Liver (tissue), 8 donors: ENCODE measurements at regions not wholly inside any gene's neighbourhood (a gene's known extent, or its start where the extent isn't known, plus 50 kb on each side); places are given as distances from the start of the nearest gene placed in this dataset.

Experiments
- DNase-seq: peaks from one replicate; pipeline ENCODE4 v3.0.0-alpha.2; 2017; ENCODE audit warnings: low spot score
- H3K27ac ChIP-seq, 2 donors: one replicate each; pipeline ENCODE4 v1.7.0; 2013; ENCODE audit warnings: inconsistent platforms in 2 of 2, low read length in 2 of 2, control low read depth in 1 of 2, low read depth in 1 of 2, mild to moderate bottlenecking in 1 of 2
- H3K27me3 ChIP-seq, 4 donors: one replicate each; pipeline versions ENCODE4 v1.6.1 to v1.7.0; 2013; ENCODE audit warnings: low read length in 3 of 4, inconsistent platforms in 1 of 4, mild to moderate bottlenecking in 1 of 4, moderate library complexity in 1 of 4; ENCODE audit not compliant: control insufficient read depth in 4 of 4, insufficient read depth in 4 of 4
- H3K36me3 ChIP-seq, 4 donors: one replicate each; pipeline versions ENCODE4 v1.6.1 to v1.7.0; 2013; ENCODE audit warnings: low read length in 3 of 4, mild to moderate bottlenecking in 3 of 4, low read depth in 1 of 4, moderate library complexity in 1 of 4; ENCODE audit not compliant: control insufficient read depth in 4 of 4, insufficient read depth in 3 of 4
- H3K4me1 ChIP-seq, 4 donors: one replicate each; pipeline versions ENCODE4 v1.6.1 to v1.7.0; 2013; ENCODE audit warnings: low read length in 3 of 4, mild to moderate bottlenecking in 3 of 4, moderate library complexity in 1 of 4; ENCODE audit not compliant: control insufficient read depth in 4 of 4, insufficient read depth in 4 of 4
- H3K4me3 ChIP-seq, 3 donors: one replicate each; pipeline versions ENCODE4 v1.6.1 to v1.7.0; 2013; ENCODE audit warnings: low read length in 3 of 3, control low read depth in 1 of 3, low read depth in 1 of 3, mild to moderate bottlenecking in 1 of 3
- H3K9ac ChIP-seq, 2 donors: one replicate each; pipeline ENCODE4 v1.7.0; 2013; ENCODE audit warnings: low read length in 2 of 2, mild to moderate bottlenecking in 2 of 2, moderate library complexity in 2 of 2, control low read depth in 1 of 2, low read depth in 1 of 2
- H3K9me3 ChIP-seq, 4 donors: one replicate each; pipeline versions ENCODE4 v1.6.1 to v1.7.0; 2013; ENCODE audit warnings: low read length in 3 of 4; ENCODE audit not compliant: control insufficient read depth in 4 of 4
- ATF3 ChIP-seq: IDR thresholded peaks from 2 replicates; pipeline ENCODE4 v1.6.1; 2016; ENCODE audit warnings: antibody characterized with exemption
- CTCF ChIP-seq: fragments of 150-350 bp; IDR thresholded peaks from 2 replicates; pipeline ENCODE4 v1.5.1; 2017; ENCODE audit warnings: improper control_type of control experiment, low read depth, low read length; ENCODE audit not compliant: missing input control
- EGR1 ChIP-seq, 2 donors: IDR thresholded peaks; 2 replicates each; pipeline ENCODE4 v1.6.1; 2016 to 2018; ENCODE audit warnings: antibody characterized with exemption in 2 of 2, low read depth in 2 of 2
- FOXA1 ChIP-seq: IDR thresholded peaks from 2 replicates; pipeline ENCODE4 v1.6.1; 2016; ENCODE audit warnings: antibody characterized with exemption
- FOXA2 ChIP-seq: IDR thresholded peaks from 2 replicates; pipeline ENCODE4 v1.6.1; 2016; ENCODE audit warnings: antibody characterized with exemption
- GABPA ChIP-seq, 2 donors: IDR thresholded peaks in 1 of 2; conservative IDR thresholded peaks in 1 of 2; 2 replicates each; pipeline ENCODE4 v1.6.1; 2016; ENCODE audit warnings: antibody characterized with exemption in 2 of 2, mild to moderate bottlenecking in 1 of 2, moderate library complexity in 1 of 2
- HNF4A ChIP-seq, 2 donors: conservative IDR thresholded peaks; 2 replicates each; pipeline ENCODE4 v1.6.1; 2016; ENCODE audit warnings: antibody characterized with exemption in 2 of 2, mild to moderate bottlenecking in 2 of 2
- HNF4G ChIP-seq: IDR thresholded peaks from 2 replicates; pipeline ENCODE4 v1.6.1; 2016; ENCODE audit warnings: antibody characterized with exemption
- JUND ChIP-seq, 2 donors: IDR thresholded peaks; 2 replicates each; pipeline ENCODE4 v1.6.1; 2016; ENCODE audit warnings: antibody characterized with exemption in 2 of 2
- NR2F2 ChIP-seq: IDR thresholded peaks from 2 replicates; pipeline ENCODE4 v1.6.1; 2016; ENCODE audit warnings: antibody characterized with exemption
- RAD21 ChIP-seq, 2 donors: IDR thresholded peaks; 2 replicates each; pipeline ENCODE4 v1.6.1; 2016; ENCODE audit warnings: antibody characterized with exemption in 2 of 2, mild to moderate bottlenecking in 2 of 2
- REST ChIP-seq: IDR thresholded peaks from 2 replicates; pipeline ENCODE4 v1.6.1; 2016; ENCODE audit warnings: antibody characterized with exemption, mild to moderate bottlenecking
- RXRA ChIP-seq, 2 donors: IDR thresholded peaks; 2 replicates each; pipeline ENCODE4 v1.6.1; 2017 to 2018; ENCODE audit warnings: antibody characterized with exemption in 2 of 2, mild to moderate bottlenecking in 1 of 2
- SP1 ChIP-seq: IDR thresholded peaks from 2 replicates; pipeline ENCODE4 v1.6.1; 2018; ENCODE audit warnings: antibody characterized with exemption, mild to moderate bottlenecking
- TAF1 ChIP-seq: conservative IDR thresholded peaks from 2 replicates; pipeline ENCODE4 v1.6.1; 2016; ENCODE audit warnings: antibody characterized with exemption, mild to moderate bottlenecking
- YY1 ChIP-seq: IDR thresholded peaks from 2 replicates; pipeline ENCODE4 v1.6.1; 2016; ENCODE audit warnings: antibody characterized with exemption, mild to moderate bottlenecking
- ZBTB33 ChIP-seq: IDR thresholded peaks from 2 replicates; pipeline ENCODE4 v1.6.1; 2016; ENCODE audit warnings: antibody characterized with exemption
- WGBS: extraction: QIAGEN DNeasy Blood & Tissue Kit; methylation state at CpG from one replicate; pipeline ENCODE4 v1.1.7; 2013; 5-methylcytosine and 5-hydroxymethylcytosine counted together
- TF ChIP-seq, protein P1 (sequence below): IDR thresholded peaks from 2 replicates; pipeline ENCODE4 v1.6.1; 2016; ENCODE audit warnings: antibody characterized with exemption
- donor health status: healthy.
- donor health status: healthy.
- donor health status: healthy.
- donor health status: healthy.
- donor health status: healthy.

DNA sequence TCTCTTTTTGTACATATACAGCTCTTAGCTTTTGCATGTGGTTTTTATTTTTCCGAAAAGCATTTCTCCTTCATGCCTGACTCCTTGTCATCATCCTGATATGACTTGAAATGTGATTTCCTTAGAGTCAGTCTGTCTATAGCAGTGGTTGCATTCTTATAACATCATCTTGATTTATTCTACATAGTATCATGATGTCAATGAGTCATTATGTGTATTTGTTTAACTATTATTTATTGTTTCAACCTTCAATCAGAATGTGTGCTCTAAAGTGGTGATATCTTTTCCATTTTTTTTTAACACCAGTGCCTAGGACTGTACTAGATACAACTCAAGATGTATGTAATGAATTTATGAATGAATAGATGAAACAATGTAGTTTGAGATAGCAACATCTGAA lies 354.9 kb upstream of the CDH8 start:
- Histone ChIP-seq H3K9me3 (no peaks in the 10 kb centered on the region), H3K9ac (no peak overlapping the region), H3K27me3 (no peaks in the 10 kb centered on the region), H3K27ac (no peak overlapping the region), H3K4me1 (no peaks in the 10 kb centered on the region), H3K36me3 (no peaks in the 10 kb centered on the region), H3K4me3 (no peak overlapping the region)
- no peak for DNase-seq
- TF ChIP-seq NR2F2 (no peak), YY1 (no peak), FOXA2 (no peak), SP1 (no peak), RAD21 (IDR thresholded peaks at IDR 0.05) (no peak), JUND (IDR thresholded peaks at IDR 0.05) (no peak), GABPA (IDR thresholded peaks at IDR 0.05 in 1 of 2, conservative IDR thresholded peaks at IDR 0.05 in 1 of 2) (no peak), TAF1 (no peak), EGR1 (IDR thresholded peaks at IDR 0.05; ENCODE audit: low read depth in 2 of 2) (no peak), FOXA1 (no peak), HNF4A (conservative IDR thresholded peaks at IDR 0.05) (no peak), REST (no peak), ATF3 (no peak), ZBTB33 (no peak), CTCF (no peak), RXRA (IDR thresholded peaks at IDR 0.05) (no peak), HNF4G (no peak)
- TF ChIP-seq, protein P1, sequence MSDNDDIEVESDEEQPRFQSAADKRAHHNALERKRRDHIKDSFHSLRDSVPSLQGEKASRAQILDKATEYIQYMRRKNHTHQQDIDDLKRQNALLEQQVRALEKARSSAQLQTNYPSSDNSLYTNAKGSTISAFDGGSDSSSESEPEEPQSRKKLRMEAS, result no peak
- WGBS, result 76% methylated on average over 1 of the region's 1 CpG

- Histone ChIP-seq H3K9ac (no peak overlapping the region), H3K27me3 (no peaks in the 10 kb centered on the region), H3K36me3 (no peaks in the 10 kb centered on the region), H3K4me1 (no peaks in the 10 kb centered on the region), H3K4me3 (no peak overlapping the region), H3K27ac (no peak overlapping the region), H3K9me3 (no peaks in the 10 kb centered on the region)
- DNase-seq, result no peak
- no peak for TF ChIP-seq FOXA2
- TF ChIP-seq RXRA (IDR thresholded peaks at IDR 0.05), result no peak
- TF ChIP-seq SP1, result no peak
- no peak for TF ChIP-seq EGR1 (IDR thresholded peaks at IDR 0.05; ENCODE audit: low read depth in 2 of 2)
- TF ChIP-seq REST, result no peak
- TF ChIP-seq RAD21 (IDR thresholded peaks at IDR 0.05), result no peak
- no peak for TF ChIP-seq HNF4A (conservative IDR thresholded peaks at IDR 0.05)
- TF ChIP-seq YY1, result no peak
- no peak for TF ChIP-seq CTCF
- no peak for TF ChIP-seq ATF3
Observed at GRCh38 chr16:62390214-62390613, 354.0 kb upstream of the CDH8 start.
